Coronary artery (tissue), 2 donors: ENCODE measurements at regions not wholly inside any gene's neighbourhood (a gene's known extent, or its start where the extent isn't known, plus 50 kb on each side); places are given as distances from the start of the nearest gene placed in this dataset.

Experiments
- DNase-seq: peaks from one replicate; pipeline ENCODE4 v3.0.0-alpha.2; 2017; ENCODE audit warnings: low spot score
- H3K27ac ChIP-seq, 2 donors: fragments of 200-600 bp; sonication (generic); one replicate each; pipeline ENCODE4 v1.5.1; 2016 to 2019
- H3K4me3 ChIP-seq: fragments of 200-600 bp; sonication (generic); 2 replicates; pipeline ENCODE4 v1.5.1; 2016; ENCODE audit warnings: mild to moderate bottlenecking, moderate library complexity
- CTCF ChIP-seq: fragments of 200-600 bp; sonication (generic); IDR thresholded peaks from one replicate; pipeline ENCODE4 v1.5.1; 2019; ENCODE audit warnings: antibody characterized with exemption

GRCh38 chr4:165714650-165715049, 158.4 kb upstream of the TLL1 start:
- H3K27ac ChIP-seq, result no peak overlapping the region
- no peak for TF ChIP-seq CTCF
- no peak overlapping the region for H3K4me3 ChIP-seq
- DNase-seq, result no peak

GRCh38 chr4:165715211-165715610, 157.8 kb upstream of the TLL1 start:
- TF ChIP-seq CTCF, result no peak
- H3K27ac ChIP-seq, result no peak overlapping the region
- no peak for DNase-seq
- no peak overlapping the region for H3K4me3 ChIP-seq

GRCh38 chr4:165715989-165716388, 157.0 kb upstream of the TLL1 start:
- Histone ChIP-seq H3K4me3 (no peak overlapping the region), H3K27ac (no peak overlapping the region)
- DNase-seq, result no peak
- TF ChIP-seq CTCF, result no peak

GRCh38 chr4:165716472-165716871, 156.6 kb upstream of the TLL1 start:
- DNase-seq, result no peak
- no peak for TF ChIP-seq CTCF
- no peak overlapping the region for H3K4me3 ChIP-seq
- no peak overlapping the region for H3K27ac ChIP-seq

GRCh38 chr4:165718660-165719059, 154.4 kb upstream of the TLL1 start:
- TF ChIP-seq CTCF, result no peak
- H3K4me3 ChIP-seq, result no peak overlapping the region
- no peak for DNase-seq
- H3K27ac ChIP-seq, result no peak overlapping the region

- H3K4me3 ChIP-seq, result no peak overlapping the region
- no peak overlapping the region for H3K27ac ChIP-seq
- no peak for TF ChIP-seq CTCF
- no peak for DNase-seq
Measured at GRCh38 chr4:165720411-165721082, 152.5 kb upstream of the TLL1 start.

- H3K27ac ChIP-seq, result no peak overlapping the region
- H3K4me3 ChIP-seq, result no peak overlapping the region
- TF ChIP-seq CTCF, result no peak
- DNase-seq, result no peak
Measured at GRCh38 chr4:165721815-165722214, 151.2 kb upstream of the TLL1 start.
